ENCODE measurements at regions not wholly inside any gene's neighbourhood (a gene's known extent, or its start where the extent isn't known, plus 50 kb on each side); places are given as distances from the start of the nearest gene placed in this dataset.

GRCh38 chr2:144215207-144215606, 304.7 kb downstream of the ZEB2 start:
- Histone ChIP-seq H3K27me3 (no peaks in the 10 kb centered on the region), H3K4me3 (no peak overlapping the region), H3K9me3 (no peaks in the 10 kb centered on the region), H3K36me3 (no peaks in the 10 kb centered on the region), H3K4me1 (no peaks in the 10 kb centered on the region), H3K27ac (no peak overlapping the region)
- no peak for TF ChIP-seq POLR2A (IDR thresholded peaks at IDR 0.05)
- TF ChIP-seq, protein P1, sequence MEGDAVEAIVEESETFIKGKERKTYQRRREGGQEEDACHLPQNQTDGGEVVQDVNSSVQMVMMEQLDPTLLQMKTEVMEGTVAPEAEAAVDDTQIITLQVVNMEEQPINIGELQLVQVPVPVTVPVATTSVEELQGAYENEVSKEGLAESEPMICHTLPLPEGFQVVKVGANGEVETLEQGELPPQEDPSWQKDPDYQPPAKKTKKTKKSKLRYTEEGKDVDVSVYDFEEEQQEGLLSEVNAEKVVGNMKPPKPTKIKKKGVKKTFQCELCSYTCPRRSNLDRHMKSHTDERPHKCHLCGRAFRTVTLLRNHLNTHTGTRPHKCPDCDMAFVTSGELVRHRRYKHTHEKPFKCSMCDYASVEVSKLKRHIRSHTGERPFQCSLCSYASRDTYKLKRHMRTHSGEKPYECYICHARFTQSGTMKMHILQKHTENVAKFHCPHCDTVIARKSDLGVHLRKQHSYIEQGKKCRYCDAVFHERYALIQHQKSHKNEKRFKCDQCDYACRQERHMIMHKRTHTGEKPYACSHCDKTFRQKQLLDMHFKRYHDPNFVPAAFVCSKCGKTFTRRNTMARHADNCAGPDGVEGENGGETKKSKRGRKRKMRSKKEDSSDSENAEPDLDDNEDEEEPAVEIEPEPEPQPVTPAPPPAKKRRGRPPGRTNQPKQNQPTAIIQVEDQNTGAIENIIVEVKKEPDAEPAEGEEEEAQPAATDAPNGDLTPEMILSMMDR (IDR thresholded peaks at IDR 0.05) = no peak
- DNase-seq = no peak

GRCh38 chr2:144213797-144214196, 306.1 kb downstream of the ZEB2 start:
- TF ChIP-seq, protein P1 (IDR thresholded peaks at IDR 0.05) = no peak
- no peak for TF ChIP-seq POLR2A (IDR thresholded peaks at IDR 0.05)
- Histone ChIP-seq H3K27me3 (no peaks in the 10 kb centered on the region), H3K9me3 (no peaks in the 10 kb centered on the region), H3K4me3 (no peak overlapping the region), H3K27ac (no peak overlapping the region), H3K36me3 (no peaks in the 10 kb centered on the region), H3K4me1 (no peaks in the 10 kb centered on the region)
- no peak for DNase-seq

DNA sequence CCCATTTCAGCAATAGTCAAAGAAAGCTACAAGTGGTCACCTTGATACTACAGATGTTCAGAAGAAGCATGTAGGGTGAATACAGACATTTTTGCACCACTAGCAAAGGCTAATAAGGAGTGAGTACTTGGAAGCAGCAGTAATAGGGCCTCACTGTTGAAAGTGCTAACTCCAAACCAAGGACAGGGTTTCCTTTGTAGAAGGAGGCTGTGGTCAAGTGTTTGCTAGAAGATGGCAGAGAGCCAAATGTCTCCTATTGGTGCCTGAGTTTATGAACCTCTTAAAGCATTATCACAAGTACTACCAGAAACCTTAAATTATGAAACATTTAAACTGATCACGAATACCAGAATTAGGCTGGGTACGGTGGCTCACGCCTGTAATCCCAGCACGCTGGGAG, 308.1 kb downstream of the ZEB2 start:
- TF ChIP-seq, protein P1 (IDR thresholded peaks at IDR 0.05) = no peak
- TF ChIP-seq POLR2A (IDR thresholded peaks at IDR 0.05) = no peak
- Histone ChIP-seq H3K27ac (no peak overlapping the region), H3K9me3 (no peaks in the 10 kb centered on the region), H3K27me3 (no peaks in the 10 kb centered on the region), H3K4me1 (no peaks in the 10 kb centered on the region), H3K36me3 (no peaks in the 10 kb centered on the region), H3K4me3 (no peak overlapping the region)
- DNase-seq = no peak

GRCh38 chr2:144211065-144211464, 308.9 kb downstream of the ZEB2 start:
- Histone ChIP-seq H3K4me1 (no peaks in the 10 kb centered on the region), H3K9me3 (no peaks in the 10 kb centered on the region), H3K36me3 (no peaks in the 10 kb centered on the region), H3K4me3 (no peak overlapping the region), H3K27ac (no peak overlapping the region), H3K27me3 (no peaks in the 10 kb centered on the region)
- no peak for DNase-seq
- TF ChIP-seq POLR2A (IDR thresholded peaks at IDR 0.05) = no peak
- TF ChIP-seq, protein P1 (IDR thresholded peaks at IDR 0.05) = no peak

- H3K4me3 ChIP-seq = no peak overlapping the region
- no peaks in the 10 kb centered on the region for H3K27me3 ChIP-seq
- no peaks in the 10 kb centered on the region for H3K9me3 ChIP-seq
- no peaks in the 10 kb centered on the region for H3K36me3 ChIP-seq
- TF ChIP-seq POLR2A (IDR thresholded peaks at IDR 0.05) = no peak
- TF ChIP-seq, protein P1 (IDR thresholded peaks at IDR 0.05) = no peak
- DNase-seq = no peak
- H3K27ac ChIP-seq = no peak overlapping the region
- H3K4me1 ChIP-seq = no peaks in the 10 kb centered on the region
Observed at GRCh38 chr2:144210076-144210475, 309.8 kb downstream of the ZEB2 start.

DNA sequence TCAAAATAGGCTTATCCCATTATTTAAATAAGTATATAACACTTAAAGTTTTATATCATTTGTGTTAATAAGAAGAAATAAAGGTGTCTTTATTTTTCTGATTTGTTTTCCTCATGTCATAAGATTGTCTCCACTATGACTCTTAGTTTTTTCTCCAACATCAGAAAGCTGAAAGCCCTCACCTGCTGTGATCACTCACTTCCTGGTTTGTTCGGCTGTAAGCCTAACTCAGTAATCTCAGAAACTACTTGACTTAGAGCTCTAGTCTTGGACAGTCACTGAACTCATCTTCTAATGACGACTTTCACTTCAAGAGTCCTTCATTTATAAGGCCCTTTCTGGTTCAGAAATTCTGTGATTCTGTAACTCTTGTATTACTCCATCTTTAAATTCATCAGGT, 311.0 kb downstream of the ZEB2 start:
- H3K9me3 ChIP-seq = no peaks in the 10 kb centered on the region
- no peaks in the 10 kb centered on the region for H3K27me3 ChIP-seq
- no peak overlapping the region for H3K4me3 ChIP-seq

More for the DNA sequence above, 311.0 kb downstream of the ZEB2 start:
- H3K4me1 ChIP-seq = no peaks in the 10 kb centered on the region
- H3K27ac ChIP-seq = no peak overlapping the region
- no peaks in the 10 kb centered on the region for H3K36me3 ChIP-seq
- no peak for DNase-seq
- no peak for TF ChIP-seq POLR2A (IDR thresholded peaks at IDR 0.05)
- TF ChIP-seq, protein P1 (IDR thresholded peaks at IDR 0.05) = no peak

Measured in Peyer's patch (tissue), 4 donors.